Right ventricle myocardium inferior (tissue), 1 donor: ENCODE measurements at regions not wholly inside any gene's neighbourhood (a gene's known extent, or its start where the extent isn't known, plus 50 kb on each side); places are given as distances from the start of the nearest gene placed in this dataset.

Source experiments
- ATAC-seq: fragments of 200-7000 bp; cut with Tn5 transposase; one replicate; pipeline ENCODE4 v1.9.1; 2020; ENCODE audit warnings: mild to moderate bottlenecking, moderate library complexity
- DNase-seq: peaks from one replicate; pipeline ENCODE4 v3.0.0; 2021; ENCODE audit errors: missing footprints
- intact Hi-C: fragments of 100-400 bp; cut with DNase I; formaldehyde crosslinking; loops from one replicate; pipeline ENCODE4 v1.11.0; 2022
- donor health status: DM: no; HTN: yes; CAD: no; lungs with severe emphysema.

DNA sequence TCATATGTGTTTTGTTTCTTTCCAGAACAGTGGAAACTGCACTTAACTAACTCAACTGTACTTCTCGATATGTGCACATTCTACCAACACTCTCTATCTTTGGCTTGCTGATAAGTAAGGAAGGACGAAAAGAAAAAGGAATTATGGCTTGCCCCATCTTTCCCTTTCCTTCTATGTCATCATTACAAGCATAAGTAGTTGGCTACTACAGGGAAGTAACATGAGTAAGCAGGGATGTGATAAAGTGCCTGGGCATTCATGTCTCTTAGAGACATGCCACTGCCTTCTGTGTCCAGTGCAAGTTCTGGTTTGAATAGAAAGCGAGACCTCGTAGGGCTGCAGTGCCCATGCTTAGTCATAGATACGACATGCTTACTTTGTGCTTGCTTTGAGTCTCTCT, 342.5 kb downstream of the ETS1 start:
- ATAC-seq (no peak), DNase-seq (no peak)
- intact Hi-C loops, result no loop called here

DNA sequence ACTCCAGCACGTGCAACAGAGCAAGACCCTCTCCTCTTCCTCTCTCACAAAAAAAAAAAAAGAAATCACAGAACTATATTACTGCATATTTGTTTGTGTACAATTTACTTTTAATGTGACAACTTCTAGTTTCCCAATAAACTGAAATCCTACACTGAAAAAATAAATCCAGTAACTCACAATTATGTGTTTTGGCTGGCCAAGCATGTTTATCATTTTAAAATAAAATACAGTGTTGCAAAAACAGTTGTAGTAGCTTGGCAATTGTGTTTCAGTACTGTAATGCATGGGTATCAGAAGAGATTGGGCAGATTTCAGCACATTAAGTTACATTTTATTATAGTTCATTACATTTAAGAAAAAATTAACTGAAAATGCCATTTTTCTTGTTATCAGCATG, 344.9 kb downstream of the ETS1 start:
- ATAC-seq (no peak), DNase-seq (no peak)
- intact Hi-C loops, result no loop called here

DNA sequence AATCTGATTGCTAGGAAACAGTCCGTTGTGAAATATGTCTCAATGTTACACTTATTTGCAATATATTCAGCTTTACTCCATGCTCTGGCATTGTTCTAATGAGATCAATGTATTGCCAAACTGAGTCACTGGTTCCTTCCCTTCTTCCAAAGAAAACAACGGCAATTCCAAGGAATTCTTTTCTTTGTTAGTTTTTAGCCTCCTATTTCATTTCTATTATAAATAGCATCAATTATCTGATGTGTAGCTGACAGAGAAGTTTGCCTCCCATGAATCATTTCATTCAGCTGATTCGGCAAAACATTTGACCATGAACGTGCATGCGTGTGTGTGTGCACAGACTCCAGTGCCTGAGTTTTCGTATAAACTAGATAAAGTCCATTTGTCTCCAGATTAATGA, 346.8 kb downstream of the ETS1 start:
- no peak for DNase-seq
- intact Hi-C loops, result no loop called here
- ATAC-seq, result no peak

DNA sequence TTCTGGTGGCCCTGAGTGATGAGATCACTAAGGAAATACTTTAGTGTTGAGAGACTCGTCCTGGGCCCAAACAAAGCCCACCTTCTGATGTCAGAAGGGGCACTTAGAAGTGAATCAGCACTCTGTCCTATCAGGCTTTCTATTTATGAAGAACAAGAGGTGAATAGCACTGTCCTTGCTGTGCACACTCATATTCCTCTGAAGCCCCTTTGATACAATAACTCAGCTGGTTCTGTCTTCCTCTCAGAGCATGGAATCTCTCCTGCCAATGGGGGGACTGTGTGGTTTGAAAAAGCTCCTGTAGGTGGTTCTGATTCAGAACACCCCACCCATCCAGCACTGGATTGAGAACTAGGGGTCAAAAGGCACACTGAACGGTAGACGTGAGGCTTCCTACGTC, 348.1 kb downstream of the ETS1 start:
- ATAC-seq, result no peak
- intact Hi-C loops, result no loop called here
- no peak for DNase-seq

DNA sequence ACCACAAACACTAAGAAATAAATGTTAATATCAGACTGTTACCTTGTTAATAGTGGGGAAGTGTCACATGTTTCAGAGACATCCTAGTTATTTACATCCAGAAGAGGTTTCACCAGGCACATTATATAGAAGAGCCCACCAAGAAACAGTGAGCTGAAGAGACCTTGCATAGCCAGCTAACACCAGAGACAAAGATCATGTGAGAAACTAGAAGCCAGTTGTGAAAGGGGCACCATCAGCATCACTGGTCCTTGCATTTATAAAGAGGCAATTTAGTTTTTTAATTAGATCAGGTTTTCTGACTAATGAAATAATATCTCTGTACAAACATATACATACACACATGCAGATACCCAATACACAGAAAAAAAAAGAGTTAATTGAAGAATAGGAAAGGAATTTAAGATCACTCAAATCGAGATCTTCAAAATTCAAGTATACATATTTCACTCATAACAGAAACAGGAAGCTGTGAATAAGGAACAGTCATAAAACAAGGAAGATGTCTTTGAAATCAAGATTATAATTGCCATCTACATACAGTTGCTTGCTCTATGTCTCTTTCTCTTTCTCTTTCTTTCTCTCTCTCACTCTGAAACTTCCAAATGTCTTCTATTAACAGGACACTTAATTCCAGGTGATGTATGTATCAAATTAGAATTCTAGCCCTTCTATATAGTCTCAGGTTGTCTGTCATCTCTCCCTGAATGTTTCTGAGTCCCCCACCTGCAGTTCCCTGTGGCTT, 348.7 kb downstream of the ETS1 start:
- DNase-seq (no peak), ATAC-seq (no peak)
- intact Hi-C loops, result no loop called here

DNA sequence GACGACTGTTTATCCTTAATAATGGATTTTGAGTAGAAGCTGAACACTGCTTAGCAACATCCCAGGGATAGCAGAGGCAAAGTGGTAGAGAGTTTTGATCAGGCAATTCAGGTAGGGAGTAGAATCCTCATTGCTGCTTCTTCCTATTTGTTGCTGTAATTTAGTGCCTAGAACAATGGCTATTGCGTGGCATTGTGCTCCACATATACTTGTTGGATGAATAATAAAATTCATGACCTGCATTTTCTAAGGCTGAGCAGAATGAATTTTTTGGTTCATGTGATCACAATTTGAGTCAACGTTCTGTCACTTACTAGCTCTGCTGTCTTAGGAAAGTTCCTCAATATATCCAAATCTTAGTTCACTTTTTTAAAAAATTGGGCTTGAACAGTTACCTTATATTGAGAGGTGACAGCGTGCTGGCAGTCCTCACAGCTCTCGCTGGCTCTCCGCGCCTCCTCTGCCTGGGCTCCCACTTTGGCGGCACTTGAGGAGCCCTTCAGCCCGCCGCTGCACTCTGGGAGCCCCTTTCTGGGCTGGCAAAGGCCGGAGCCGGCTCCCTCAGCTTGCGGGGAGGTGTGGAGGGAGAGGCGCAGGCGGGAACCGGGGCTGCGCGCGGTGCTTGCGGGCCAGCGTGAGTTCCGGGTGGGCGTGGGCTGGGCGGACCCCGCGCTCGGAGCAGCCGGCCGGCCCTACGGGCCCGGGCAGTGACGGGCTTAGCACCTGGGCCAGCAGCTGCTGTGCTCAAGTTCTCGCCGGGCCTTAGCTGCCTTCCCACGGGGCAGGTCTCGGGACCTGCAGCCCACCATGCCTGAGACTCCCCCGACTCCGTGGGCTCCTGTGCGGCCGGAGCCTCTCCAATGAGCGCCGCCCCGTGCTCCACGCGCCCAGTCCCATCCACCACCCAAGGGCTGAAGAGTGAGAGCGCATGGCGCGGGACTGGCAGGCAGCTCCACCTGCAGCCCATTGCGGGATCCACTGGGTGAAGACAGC, 350.6 kb downstream of the ETS1 start:
- no peak for ATAC-seq
- no peak for DNase-seq
- intact Hi-C loops, result no loop called here

DNA sequence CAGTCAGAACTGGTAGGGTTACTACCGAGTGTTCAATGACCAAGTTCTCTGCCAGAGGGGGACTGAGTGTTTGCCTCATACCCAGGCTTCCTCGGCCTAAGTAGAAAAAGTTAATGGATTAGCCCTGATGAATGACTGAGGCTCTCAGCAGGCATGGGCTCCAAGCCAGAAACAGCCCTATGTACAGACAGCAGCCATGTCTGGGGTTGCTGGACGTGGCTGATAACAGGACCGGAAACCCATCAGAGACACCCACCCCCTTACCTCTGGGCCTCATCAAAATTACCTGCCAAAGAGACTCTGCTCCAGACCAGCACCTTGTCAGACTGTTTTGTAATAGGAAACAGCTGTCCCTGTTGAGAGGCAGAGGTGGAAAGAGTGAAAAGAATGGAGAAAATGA, 351.4 kb downstream of the ETS1 start:
- ATAC-seq (no peak), DNase-seq (no peak)
- intact Hi-C loops, result no loop called here

DNA sequence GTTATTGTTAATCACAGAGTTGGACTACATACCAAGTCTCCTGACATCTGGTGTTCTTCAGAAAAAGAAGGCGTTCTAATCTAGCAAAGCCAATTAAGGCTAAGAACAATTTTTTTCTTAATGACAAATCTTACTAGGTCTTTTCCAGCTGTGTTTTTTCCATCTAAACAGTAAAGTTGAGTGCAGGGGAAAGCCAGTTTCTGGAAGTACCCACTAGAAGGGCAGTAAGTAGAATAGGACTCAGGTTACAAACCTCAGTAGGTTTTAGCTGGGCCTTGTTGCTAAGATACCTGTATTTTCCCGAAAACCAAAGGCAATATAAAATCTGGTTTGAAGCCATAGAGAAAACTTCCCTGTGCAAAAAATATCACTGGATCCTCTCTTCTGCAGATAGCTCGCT, 351.9 kb downstream of the ETS1 start:
- intact Hi-C loops, result no loop called here
- DNase-seq (no peak), ATAC-seq (no peak)

DNA sequence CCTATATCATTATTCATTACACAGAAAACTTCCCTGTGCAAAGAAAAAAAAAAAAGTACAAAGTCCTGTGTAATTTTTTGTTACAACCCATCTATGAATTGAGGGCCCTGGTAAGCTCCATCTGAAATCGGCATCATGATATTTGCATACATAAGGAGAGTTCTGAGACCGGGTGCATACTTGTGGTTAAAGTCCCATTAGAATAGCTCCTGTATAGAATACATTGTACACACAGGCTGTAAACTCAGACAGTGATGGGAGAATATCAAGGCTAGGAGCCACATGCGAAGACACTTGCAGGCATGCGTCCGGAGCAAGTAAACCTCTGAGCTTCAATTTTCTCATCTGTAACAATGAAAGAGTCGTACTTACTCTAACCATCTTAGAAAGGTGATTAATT, 353.2 kb downstream of the ETS1 start:
- intact Hi-C loops, result no loop called here
- no peak for ATAC-seq
- no peak for DNase-seq

DNA sequence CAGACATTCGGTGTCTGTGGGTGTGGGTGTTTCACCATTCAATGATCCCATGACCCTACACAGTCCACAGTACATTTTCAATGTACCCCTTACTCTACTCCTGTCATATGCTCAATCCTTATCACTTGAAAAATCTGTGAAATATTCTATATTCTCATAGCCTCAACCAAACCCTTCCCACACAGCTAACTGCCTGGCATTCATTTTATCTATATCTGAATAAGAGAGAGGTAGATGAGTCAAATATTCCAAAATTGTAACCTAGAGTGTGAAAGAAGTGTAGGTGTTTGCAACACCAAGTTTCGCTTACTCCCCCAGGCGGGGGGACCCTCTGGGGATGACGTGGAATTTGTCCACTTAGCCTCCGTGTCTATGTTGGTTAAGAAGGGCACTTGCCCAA, 354.8 kb downstream of the ETS1 start:
- no peak for ATAC-seq
- intact Hi-C loops, result no loop called here
- DNase-seq, result no peak

DNA sequence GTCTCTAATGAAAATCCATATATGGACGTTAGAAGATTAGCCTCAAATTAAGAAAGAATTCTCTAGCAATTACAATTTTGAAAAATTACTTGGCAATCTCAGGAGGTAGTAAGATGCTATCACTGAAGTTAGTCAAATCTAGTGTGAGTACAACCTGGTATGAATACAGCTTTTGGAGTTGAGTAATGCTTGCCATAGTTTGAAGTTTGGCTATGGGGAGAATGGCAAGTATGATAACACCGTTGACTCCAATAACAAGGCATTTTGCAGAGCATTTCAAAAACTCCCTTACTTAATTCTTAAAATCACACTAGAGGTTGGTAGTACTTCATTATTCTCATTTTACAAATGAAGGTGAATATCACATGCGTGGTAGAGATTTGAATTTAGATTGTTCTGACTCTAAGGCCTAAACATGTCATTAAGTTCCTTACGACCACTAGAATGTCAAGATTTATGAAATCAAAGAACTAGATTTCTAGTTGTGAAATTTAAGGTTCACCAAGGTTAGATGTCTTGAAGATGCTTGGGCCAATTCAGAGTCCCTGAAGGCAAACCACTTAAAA, 355.4 kb downstream of the ETS1 start:
- DNase-seq, result no peak
- no peak for ATAC-seq
- intact Hi-C loops, result no loop called here

DNA sequence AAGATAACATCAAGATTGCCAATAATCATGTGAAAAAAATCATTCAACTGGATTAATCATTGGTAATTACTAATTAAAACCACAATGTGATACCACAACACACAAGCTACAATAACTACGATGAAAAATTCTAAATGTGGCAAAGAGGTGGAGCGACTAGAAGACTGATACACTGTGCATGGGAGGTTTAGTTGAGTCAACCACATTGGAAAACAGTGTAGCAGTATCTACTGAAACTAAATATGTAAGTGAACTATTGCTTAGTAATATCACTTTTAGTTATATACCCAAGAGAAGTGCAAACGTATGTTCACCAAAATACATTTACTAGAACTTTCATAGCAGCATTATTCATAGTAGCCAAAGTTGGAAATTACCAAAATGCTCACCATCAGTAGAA, 359.9 kb downstream of the ETS1 start:
- ATAC-seq, result no peak
- DNase-seq, result no peak
- intact Hi-C loops, result no loop called here

DNA sequence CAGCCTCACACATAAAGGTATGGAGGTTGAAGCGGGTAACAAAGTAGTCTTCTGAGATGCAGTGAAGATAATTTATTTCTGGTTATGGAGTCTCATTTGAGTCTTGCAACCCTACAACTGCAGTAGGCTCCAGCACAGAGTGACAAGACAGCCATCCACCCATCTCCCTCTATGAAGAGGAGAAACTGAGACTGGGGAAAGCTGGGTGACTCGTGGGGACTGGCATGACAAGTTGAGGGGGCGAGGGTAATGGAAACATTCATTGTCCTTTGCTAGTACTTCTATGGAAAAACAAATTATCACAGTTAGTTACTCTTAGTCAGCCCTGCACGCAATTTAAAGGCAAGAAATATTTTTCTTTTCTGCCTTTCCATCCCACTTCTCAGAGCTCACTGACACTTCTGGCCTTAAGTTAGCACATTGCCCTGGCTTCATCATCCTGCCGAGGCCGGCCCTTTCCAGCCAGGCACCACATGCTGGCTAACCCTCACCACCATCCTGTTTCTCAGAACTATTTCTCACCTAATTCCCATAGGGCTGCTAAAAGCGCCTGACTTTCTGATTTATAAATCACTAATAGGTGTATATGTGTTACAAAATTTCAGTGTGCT, 361.1 kb downstream of the ETS1 start:
- intact Hi-C loops, result no loop called here
- DNase-seq (no peak), ATAC-seq (no peak)

DNA sequence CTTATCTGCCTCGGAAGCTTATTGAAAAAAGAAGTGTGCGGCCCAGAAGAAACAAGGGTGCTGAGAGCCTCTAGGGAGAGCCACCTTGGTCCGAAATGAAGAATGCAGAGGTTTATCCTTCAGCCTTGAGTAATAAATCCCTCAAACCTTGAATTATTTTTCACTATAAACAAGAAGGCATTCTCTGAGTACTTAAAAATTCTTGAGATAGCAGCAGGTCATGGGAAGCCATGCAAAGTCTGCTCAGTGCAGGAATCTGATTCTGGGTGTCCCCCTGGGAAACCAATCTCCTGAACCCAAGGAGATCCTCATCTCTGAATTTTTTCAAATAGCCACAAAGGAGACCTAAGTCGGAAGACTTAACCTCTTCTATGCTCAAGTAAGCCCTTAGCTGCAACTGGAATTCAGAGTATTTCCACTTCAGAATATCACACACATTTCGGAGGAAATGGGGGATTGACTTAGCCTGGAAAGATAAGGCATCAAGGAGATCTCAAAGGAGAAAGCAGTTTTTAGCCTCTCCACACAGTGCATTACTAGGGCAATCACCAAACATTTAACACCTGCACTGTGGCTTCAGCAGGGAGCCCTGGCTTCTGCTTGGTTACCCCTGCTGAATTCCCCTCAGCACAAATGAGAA, 365.0 kb downstream of the ETS1 start:
- intact Hi-C loops, result no loop called here
- DNase-seq, result no peak
- ATAC-seq, result no peak

DNA sequence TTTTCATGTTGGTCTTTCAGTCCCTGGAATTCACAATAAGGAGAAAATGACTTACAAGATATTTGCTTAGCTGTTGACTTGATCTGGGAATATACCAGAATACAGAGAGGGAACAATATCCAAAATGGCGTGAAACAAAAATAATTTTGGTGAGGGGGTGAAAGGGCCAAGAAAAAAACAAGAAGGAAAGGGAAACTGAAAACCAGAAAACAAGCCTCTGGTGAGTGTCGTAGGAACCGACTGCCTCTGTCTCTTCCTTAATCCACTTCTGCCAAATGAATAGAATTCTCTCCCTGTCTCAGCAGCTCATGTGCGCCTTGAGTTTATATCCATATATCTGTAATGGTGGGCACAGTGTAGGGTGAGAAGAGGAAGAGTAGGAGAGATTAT, 367.6 kb downstream of the ETS1 start:
- intact Hi-C loops, result no loop called here
- DNase-seq (no peak), ATAC-seq (no peak)

DNA sequence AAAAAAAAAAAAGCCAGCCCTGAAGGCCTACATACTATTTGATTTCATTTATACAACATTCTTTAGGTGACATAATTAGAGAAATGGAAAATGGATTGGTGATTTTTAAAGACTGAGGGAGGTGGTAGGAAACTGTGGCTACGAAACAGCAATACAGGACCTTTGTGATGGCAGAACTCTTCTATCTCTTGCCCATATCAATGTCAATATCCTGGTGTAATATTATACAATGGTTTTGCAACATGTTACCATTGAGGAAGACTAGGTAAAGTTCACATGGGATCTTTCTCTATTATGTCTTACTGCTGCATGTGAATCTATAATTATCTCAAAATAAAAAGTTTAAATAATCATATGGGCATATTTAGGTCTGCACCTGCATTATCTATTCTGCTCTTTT, 371.2 kb downstream of the ETS1 start:
- no peak for ATAC-seq
- DNase-seq, result no peak
- intact Hi-C loops, result no loop called here

DNA sequence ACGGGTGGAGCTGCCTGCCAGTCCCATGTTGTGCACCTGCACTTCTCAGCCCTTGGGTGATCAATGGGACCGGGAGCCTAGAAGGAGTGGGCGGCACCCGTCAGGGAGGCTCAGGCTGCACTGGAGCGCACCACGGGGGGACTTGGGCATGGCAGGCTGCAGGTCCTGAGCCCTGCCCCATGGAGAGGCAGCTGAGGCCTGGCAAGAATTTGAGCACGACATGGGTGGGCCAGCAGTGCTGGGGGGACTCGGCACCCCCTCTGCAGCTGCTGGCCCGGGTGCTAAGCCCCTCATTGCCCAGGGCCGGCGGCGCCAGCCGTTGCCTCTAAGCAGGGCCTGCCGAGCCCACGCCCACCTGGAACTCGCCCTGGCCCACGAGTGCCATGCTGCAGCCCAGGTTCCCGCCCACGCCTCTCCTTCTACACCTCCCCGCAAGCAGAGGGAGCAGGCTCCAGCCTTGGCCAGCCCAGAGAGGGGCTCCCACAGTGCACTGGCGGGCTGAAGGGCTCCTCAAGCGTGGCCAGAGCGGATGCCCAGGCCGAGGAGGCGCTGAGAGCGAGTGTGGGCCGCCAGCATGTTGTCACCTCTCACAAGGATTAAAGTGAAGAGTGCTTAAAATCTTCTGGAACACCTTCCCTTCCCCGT, 372.0 kb downstream of the ETS1 start:
- ATAC-seq (no peak), DNase-seq (no peak)
- intact Hi-C loops, result no loop called here

DNA sequence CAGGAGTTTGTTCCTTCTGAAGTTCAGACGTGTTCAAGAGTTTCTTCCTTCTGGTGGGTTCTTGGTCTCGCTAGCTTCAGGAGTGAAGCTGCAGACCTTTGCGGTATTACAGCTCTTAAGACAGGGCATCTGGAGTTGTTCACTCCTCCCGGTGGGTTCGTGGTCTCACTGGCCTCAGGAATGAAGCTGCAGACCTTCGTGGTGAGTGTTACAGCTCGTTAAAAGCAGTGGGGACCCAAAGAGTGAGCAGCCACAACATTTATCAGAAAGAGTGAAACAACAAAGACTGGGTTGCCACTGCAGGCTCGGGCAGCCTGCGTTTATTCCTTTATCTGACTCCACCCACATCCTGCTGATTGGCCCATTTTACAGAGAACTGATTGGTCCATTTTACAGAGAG, 373.1 kb downstream of the ETS1 start:
- ATAC-seq (no peak), DNase-seq (no peak)
- intact Hi-C loops, result no loop called here

DNA sequence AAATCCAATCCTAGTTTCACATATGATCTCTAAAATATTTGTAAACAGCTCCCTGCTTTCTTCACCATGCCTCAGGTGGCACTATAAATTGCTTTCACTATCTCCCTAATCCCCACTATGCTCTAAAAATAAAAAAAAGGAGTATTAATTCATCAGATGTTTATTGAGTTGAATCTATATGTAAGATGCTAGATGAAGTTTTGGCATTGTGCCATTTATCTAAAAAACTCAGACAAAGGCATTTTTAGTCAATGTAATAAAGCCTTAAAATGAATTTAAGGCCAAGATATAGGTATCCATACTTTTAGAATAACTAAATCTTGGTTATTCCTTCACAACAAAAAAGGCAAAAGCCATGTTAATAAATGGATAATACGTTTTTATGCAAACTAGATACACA, 373.9 kb downstream of the ETS1 start:
- intact Hi-C loops, result no loop called here
- ATAC-seq (no peak), DNase-seq (no peak)
